Nephron (organoid): ENCODE measurements at regions not wholly inside any gene's neighbourhood (a gene's known extent, or its start where the extent isn't known, plus 50 kb on each side); places are given as distances from the start of the nearest gene placed in this dataset.

Experiments
- H3K27ac Mint-ChIP-seq, 3 experiments: 2 replicates each; pipeline ENCODE4 v1.8.0; 2020; ENCODE audit warnings: mixed read lengths in 3 of 3, mild to moderate bottlenecking in 2 of 3, moderate library complexity in 1 of 3
- H3K27me3 Mint-ChIP-seq: 2 replicates; pipeline ENCODE4 v1.8.0; 2021; ENCODE audit warnings: low read depth, mild to moderate bottlenecking, moderate library complexity, mixed read lengths
- H3K36me3 Mint-ChIP-seq: 2 replicates; pipeline ENCODE4 v1.8.0; 2020; ENCODE audit warnings: low read depth, mixed read lengths
- H3K4me1 Mint-ChIP-seq: 2 replicates; pipeline ENCODE4 v1.8.0; 2020; ENCODE audit warnings: mixed read lengths
- H3K4me3 Mint-ChIP-seq, 3 experiments: 2 replicates each; pipeline ENCODE4 v1.8.0; 2020; ENCODE audit warnings: mild to moderate bottlenecking in 3 of 3, mixed read lengths in 3 of 3, moderate library complexity in 2 of 3
- H3K9me3 Mint-ChIP-seq: 2 replicates; pipeline ENCODE4 v1.8.0; 2020; ENCODE audit warnings: mixed read lengths
- TF ChIP-seq, protein P1 (sequence below), 3 experiments: fragments of 200-600 bp; sonication (generic); IDR thresholded peaks; one replicate each; pipeline ENCODE4 v1.5.0; 2021; ENCODE audit warnings: antibody characterized with exemption in 3 of 3; ENCODE audit not compliant: unreplicated experiment in 3 of 3

DNA sequence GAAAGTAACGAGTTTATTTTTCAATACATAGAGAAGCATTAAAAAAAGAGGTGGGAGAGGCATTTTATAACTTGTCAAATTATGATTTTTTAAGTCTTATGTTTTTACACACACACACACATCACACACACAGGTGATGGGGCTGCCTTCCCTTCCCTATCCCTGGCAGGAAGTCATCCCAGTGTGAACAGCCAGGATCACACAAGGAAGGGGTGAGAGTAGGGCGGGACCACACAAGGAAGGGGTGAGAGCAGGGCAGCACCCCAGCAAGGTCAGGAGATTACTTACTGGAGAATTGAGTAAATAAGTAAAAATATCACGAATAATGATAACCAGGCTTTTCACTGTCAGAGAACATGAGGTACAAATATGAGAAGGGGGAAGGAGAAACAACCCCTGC, 372.6 kb downstream of the SEC23A start:
- TF ChIP-seq, protein P1, sequence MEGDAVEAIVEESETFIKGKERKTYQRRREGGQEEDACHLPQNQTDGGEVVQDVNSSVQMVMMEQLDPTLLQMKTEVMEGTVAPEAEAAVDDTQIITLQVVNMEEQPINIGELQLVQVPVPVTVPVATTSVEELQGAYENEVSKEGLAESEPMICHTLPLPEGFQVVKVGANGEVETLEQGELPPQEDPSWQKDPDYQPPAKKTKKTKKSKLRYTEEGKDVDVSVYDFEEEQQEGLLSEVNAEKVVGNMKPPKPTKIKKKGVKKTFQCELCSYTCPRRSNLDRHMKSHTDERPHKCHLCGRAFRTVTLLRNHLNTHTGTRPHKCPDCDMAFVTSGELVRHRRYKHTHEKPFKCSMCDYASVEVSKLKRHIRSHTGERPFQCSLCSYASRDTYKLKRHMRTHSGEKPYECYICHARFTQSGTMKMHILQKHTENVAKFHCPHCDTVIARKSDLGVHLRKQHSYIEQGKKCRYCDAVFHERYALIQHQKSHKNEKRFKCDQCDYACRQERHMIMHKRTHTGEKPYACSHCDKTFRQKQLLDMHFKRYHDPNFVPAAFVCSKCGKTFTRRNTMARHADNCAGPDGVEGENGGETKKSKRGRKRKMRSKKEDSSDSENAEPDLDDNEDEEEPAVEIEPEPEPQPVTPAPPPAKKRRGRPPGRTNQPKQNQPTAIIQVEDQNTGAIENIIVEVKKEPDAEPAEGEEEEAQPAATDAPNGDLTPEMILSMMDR (IDR thresholded peaks at IDR 0.05; ENCODE audit: unreplicated experiment in 3 of 3) = no peak
- H3K36me3 Mint-ChIP-seq = no peaks in the 10 kb centered on the region
- no peak overlapping the region for H3K27ac Mint-ChIP-seq
- H3K9me3 Mint-ChIP-seq = no peaks in the 10 kb centered on the region
- no peaks in the 10 kb centered on the region for H3K4me1 Mint-ChIP-seq
- H3K27me3 Mint-ChIP-seq = peaks cover 4% of the 10 kb centered on the region
- H3K4me3 Mint-ChIP-seq = no peak overlapping the region

DNA sequence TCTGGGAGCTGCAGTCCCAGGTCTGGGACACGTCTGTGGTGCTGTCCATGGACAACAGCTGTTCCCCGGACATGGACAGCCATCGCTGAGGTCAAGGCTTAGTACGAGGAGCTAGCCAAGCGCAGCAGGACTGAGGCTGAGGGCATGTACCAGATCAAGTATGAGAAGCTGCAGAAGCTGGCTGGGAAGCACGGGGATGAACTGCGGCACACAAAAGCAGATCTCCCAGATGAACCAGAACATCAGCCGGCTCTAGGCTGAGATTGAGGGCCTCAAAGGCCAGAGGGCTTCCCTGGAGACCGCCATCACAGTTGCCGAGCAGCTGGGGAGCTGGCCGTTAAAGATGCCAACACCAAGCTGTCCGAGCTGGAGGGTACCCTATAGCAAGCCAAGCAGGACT, 375.3 kb downstream of the SEC23A start:
- Mint-ChIP-seq H3K4me1 (no peaks in the 10 kb centered on the region), H3K36me3 (no peaks in the 10 kb centered on the region)

DNA sequence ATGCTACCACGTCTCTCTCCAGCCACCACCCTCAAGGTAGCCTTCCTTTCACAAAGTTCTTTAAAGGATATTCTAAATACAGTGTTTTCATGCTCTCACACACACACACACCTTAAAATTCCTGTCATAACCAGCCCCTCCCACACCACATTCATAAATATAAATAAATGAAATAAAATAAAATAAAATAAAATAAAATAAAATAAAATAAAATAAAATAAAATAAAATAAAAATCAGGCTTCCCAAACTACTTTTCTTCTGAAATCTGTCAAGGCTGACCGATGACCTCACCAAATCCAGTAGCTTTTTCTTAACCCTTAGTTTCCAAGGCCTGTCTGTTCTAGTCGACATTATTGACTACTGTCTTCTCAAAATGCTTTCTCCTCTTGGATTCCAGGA, 378.4 kb downstream of the SEC23A start:
- Mint-ChIP-seq H3K9me3 (no peaks in the 10 kb centered on the region), H3K4me3 (no peak overlapping the region), H3K27me3 (no peaks in the 10 kb centered on the region), H3K36me3 (no peaks in the 10 kb centered on the region), H3K4me1 (no peaks in the 10 kb centered on the region), H3K27ac (no peak overlapping the region)
- TF ChIP-seq, protein P1 (IDR thresholded peaks at IDR 0.05; ENCODE audit: unreplicated experiment in 3 of 3) = no peak

More for the DNA sequence above, 375.3 kb downstream of the SEC23A start:
- no peak overlapping the region for H3K27ac Mint-ChIP-seq
- H3K27me3 Mint-ChIP-seq = peaks cover 4% of the 10 kb centered on the region
- H3K4me3 Mint-ChIP-seq = no peak overlapping the region
- TF ChIP-seq, protein P1 (IDR thresholded peaks at IDR 0.05; ENCODE audit: unreplicated experiment in 3 of 3) = no peak
- H3K9me3 Mint-ChIP-seq = no peaks in the 10 kb centered on the region

DNA sequence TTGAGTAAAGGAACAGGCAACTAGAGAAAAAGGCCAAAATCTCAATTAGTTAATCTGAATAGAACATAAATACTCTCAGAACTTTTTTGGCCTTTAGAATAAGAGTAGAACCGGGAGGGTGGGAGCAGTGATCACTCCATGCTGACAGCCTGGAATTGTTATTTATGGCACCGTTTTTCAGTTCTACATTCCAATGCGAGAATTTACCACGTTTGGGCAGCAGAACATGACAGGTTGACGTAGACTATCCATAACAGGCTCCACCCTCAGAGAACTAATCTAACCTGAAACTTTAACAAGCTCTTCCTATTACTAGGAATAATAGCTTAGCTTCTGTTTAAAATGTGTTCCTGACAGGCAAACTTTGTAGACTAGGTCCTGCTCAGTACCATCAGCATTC, 379.1 kb downstream of the SEC23A start:
- no peaks in the 10 kb centered on the region for H3K36me3 Mint-ChIP-seq
- TF ChIP-seq, protein P1 (IDR thresholded peaks at IDR 0.05; ENCODE audit: unreplicated experiment in 3 of 3) = no peak
- H3K9me3 Mint-ChIP-seq = no peaks in the 10 kb centered on the region
- H3K27me3 Mint-ChIP-seq = no peaks in the 10 kb centered on the region
- no peak overlapping the region for H3K27ac Mint-ChIP-seq
- no peak overlapping the region for H3K4me3 Mint-ChIP-seq
- peaks cover 2% of the 10 kb centered on the region for H3K4me1 Mint-ChIP-seq

DNA sequence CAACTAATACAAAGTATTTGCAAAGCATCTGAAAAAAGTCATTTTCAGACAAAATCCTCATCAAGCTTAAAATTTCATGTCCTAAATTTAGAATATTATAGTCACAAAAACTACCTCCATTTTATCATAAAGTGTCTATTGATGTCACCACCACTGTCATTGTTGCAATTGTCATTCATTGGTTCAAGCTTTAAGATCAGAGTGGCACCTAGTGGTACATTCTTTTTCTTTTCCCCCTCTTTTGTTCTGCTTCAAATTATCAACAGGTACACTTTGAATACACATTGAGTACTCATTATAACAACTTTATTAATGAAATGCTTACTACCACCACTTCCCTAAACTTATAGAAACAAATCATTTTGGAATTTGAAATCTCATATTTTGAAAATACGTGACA, 379.8 kb downstream of the SEC23A start:
- Mint-ChIP-seq H3K27me3 (no peaks in the 10 kb centered on the region), H3K9me3 (no peaks in the 10 kb centered on the region), H3K36me3 (no peaks in the 10 kb centered on the region), H3K4me1 (peaks cover 9% of the 10 kb centered on the region), H3K4me3 (no peak overlapping the region), H3K27ac (no peak overlapping the region)
- TF ChIP-seq, protein P1 (IDR thresholded peaks at IDR 0.05; ENCODE audit: unreplicated experiment in 3 of 3) = no peak

DNA sequence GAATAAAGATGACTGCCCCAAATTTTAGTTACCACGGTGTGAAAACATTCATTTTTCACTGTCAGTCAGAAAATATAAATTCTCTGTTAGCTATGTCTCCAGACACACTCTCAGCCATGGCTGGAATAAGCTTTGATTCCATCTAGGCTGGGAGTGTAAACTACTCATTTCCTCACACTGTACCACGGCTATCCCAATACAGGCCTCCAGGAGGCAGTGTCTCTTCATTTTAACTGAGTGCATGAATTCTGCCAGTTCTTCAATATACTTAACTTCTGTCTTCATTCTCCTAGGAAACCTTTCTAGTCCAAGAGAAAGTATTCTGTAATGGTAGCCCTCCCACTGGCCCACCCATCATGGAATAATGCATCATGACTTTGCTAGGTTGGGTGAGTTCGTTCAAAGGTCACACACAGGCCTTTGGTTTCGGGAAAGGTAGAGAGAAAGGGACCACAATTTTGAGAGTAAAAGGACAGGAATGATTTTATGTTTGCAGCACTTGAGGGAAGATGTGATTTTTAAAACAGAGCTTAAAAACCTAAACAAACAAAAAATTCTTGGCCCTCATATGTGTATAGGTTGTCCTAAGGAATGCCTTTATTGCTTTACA, 381.1 kb downstream of the SEC23A start:
- TF ChIP-seq, protein P1 (IDR thresholded peaks at IDR 0.05; ENCODE audit: unreplicated experiment in 3 of 3) = peak; percentile 62 to 75 (median 74)
- Mint-ChIP-seq H3K9me3 (no peaks in the 10 kb centered on the region), H3K4me3 (no peak overlapping the region), H3K36me3 (no peaks in the 10 kb centered on the region), H3K4me1 (peaks cover 16% of the 10 kb centered on the region), H3K27me3 (no peaks in the 10 kb centered on the region), H3K27ac (no peak overlapping the region)
